Right lobe of liver (tissue), 4 donors: ENCODE measurements at regions not wholly inside any gene's neighbourhood (a gene's known extent, or its start where the extent isn't known, plus 50 kb on each side); places are given as distances from the start of the nearest gene placed in this dataset.
"Not testable (repeated sequence)": the region's sequence is repeated elsewhere in the genome, so short reads cannot be mapped to it uniquely, and the experiment has no call there.

Experiments used
- CTCF ChIP-seq, 4 donors: fragments of 200-600 bp in 3 of 4; fragments of 450-650 bp in 1 of 4; IDR thresholded peaks; one replicate each; pipeline versions ENCODE4 v1.5.1 to v1.8.0; 2016 to 2022; ENCODE audit warnings: antibody characterized with exemption in 4 of 4, mild to moderate bottlenecking in 2 of 4
- POLR2A ChIP-seq: fragments of 450-650 bp; IDR thresholded peaks from one replicate; pipeline ENCODE4 v1.6.1; 2017; ENCODE audit warnings: antibody characterized with exemption, mild to moderate bottlenecking
- donor health status: DM: no; HTN: no; CAD: no.
- donor health status: DM: no; HTN: no; CAD: no.
- donor health status: DM: no; HTN: yes; CAD: no.

- TF ChIP-seq CTCF (IDR thresholded peaks at IDR 0.05); POLR2A: not testable (repeated sequence)
These were observed 500.9 kb downstream of the GOLGA6L6 start for GRCh38 chr15:20040691-20041090.
